ENCODE measurements at regions not wholly inside any gene's neighbourhood (a gene's known extent, or its start where the extent isn't known, plus 50 kb on each side); places are given as distances from the start of the nearest gene placed in this dataset.
A peak's percentile ranks its signal among the peaks of the same experiment; 100 is the strongest.

- Mint-ChIP-seq H3K36me3 (ENCODE audit: low read depth, unreplicated experiment) (no peaks in the 10 kb centered on the region), H3K4me3 (ENCODE audit: unreplicated experiment) (no peak overlapping the region), H3K27me3 (ENCODE audit: low read depth, unreplicated experiment) (no peaks in the 10 kb centered on the region), H3K9me3 (ENCODE audit: unreplicated experiment) (peaks cover 2% of the 10 kb centered on the region), H3K4me1 (ENCODE audit: low read depth, unreplicated experiment) (no peaks in the 10 kb centered on the region), H3K27ac (ENCODE audit: unreplicated experiment) (no peak overlapping the region)
- FAIRE-seq (no peak), DNase-seq (ENCODE audit: low read depth) (no peak)
- no peaks in the 10 kb centered on the region for H3K4me1 ChIP-seq (ENCODE audit: insufficient read depth, low read length)
- H3K9ac ChIP-seq (ENCODE audit: low read length) = no peak overlapping the region
- no peak overlapping the region for H3K4me3 ChIP-seq (ENCODE audit: insufficient read depth, low read depth, low read length)
- TF ChIP-seq EZH2 (IDR thresholded peaks at IDR 0.05; ENCODE audit: insufficient read depth, low read length) (no peak), CTCF (IDR thresholded peaks at IDR 0.05; ENCODE audit: insufficient read depth, low read depth, low read length) (no peak)
- no peaks in the 10 kb centered on the region for H3K27me3 ChIP-seq (ENCODE audit: insufficient read depth, low read length)
- H3K4me2 ChIP-seq (ENCODE audit: low read length) = no peak overlapping the region
- H3K9me3 ChIP-seq (ENCODE audit: insufficient read depth, low read depth, low read length) = no peaks in the 10 kb centered on the region
- H2AFZ ChIP-seq (ENCODE audit: low read depth, low read length) = peak overlapping the region; percentile 38
- no peaks in the 10 kb centered on the region for H3K36me3 ChIP-seq (ENCODE audit: insufficient read depth, low read length)
- no peaks in the 10 kb centered on the region for H4K20me1 ChIP-seq (ENCODE audit: insufficient read depth, low read length)
- no peaks in the 10 kb centered on the region for H3K79me2 ChIP-seq (ENCODE audit: insufficient read depth, low read length)
- H3K27ac ChIP-seq (ENCODE audit: low read depth, low read length) = no peak overlapping the region
Measured at GRCh38 chr4:126678618-126679017, 954.1 kb upstream of the INTU start.

GRCh38 chr4:126679303-126679702 is 953.5 kb upstream of the INTU start:
- no peaks in the 10 kb centered on the region for H3K27me3 ChIP-seq (ENCODE audit: insufficient read depth, low read length)
- H3K4me2 ChIP-seq (ENCODE audit: low read length) = no peak overlapping the region
- H3K9me3 ChIP-seq (ENCODE audit: insufficient read depth, low read depth, low read length) = no peaks in the 10 kb centered on the region
- H3K9ac ChIP-seq (ENCODE audit: low read length) = no peak overlapping the region
- TF ChIP-seq CTCF (IDR thresholded peaks at IDR 0.05; ENCODE audit: insufficient read depth, low read depth, low read length) (no peak), EZH2 (IDR thresholded peaks at IDR 0.05; ENCODE audit: insufficient read depth, low read length) (no peak)
- H3K36me3 Mint-ChIP-seq (ENCODE audit: low read depth, unreplicated experiment) = no peaks in the 10 kb centered on the region
- H3K9me3 Mint-ChIP-seq (ENCODE audit: unreplicated experiment) = no peaks in the 10 kb centered on the region
- H3K36me3 ChIP-seq (ENCODE audit: insufficient read depth, low read length) = no peaks in the 10 kb centered on the region
- no peak overlapping the region for H3K27ac Mint-ChIP-seq (ENCODE audit: unreplicated experiment)
- no peak overlapping the region for H3K4me3 ChIP-seq (ENCODE audit: insufficient read depth, low read depth, low read length)
- no peak overlapping the region for H2AFZ ChIP-seq (ENCODE audit: low read depth, low read length)
- H3K79me2 ChIP-seq (ENCODE audit: insufficient read depth, low read length) = no peaks in the 10 kb centered on the region
- no peak for FAIRE-seq
- H3K27ac ChIP-seq (ENCODE audit: low read depth, low read length) = no peak overlapping the region
- DNase-seq (ENCODE audit: low read depth) = no peak
- H3K4me1 ChIP-seq (ENCODE audit: insufficient read depth, low read length) = no peaks in the 10 kb centered on the region
- no peaks in the 10 kb centered on the region for H3K4me1 Mint-ChIP-seq (ENCODE audit: low read depth, unreplicated experiment)
- H3K4me3 Mint-ChIP-seq (ENCODE audit: unreplicated experiment) = no peak overlapping the region
- H4K20me1 ChIP-seq (ENCODE audit: insufficient read depth, low read length) = no peaks in the 10 kb centered on the region
- no peaks in the 10 kb centered on the region for H3K27me3 Mint-ChIP-seq (ENCODE audit: low read depth, unreplicated experiment)

GRCh38 chr4:126682250-126682649 is 950.5 kb upstream of the INTU start:
- no peak for FAIRE-seq
- no peak overlapping the region for H2AFZ ChIP-seq (ENCODE audit: low read depth, low read length)
- H4K20me1 ChIP-seq (ENCODE audit: insufficient read depth, low read length) = no peaks in the 10 kb centered on the region
- Mint-ChIP-seq H3K27ac (ENCODE audit: unreplicated experiment) (no peak overlapping the region), H3K27me3 (ENCODE audit: low read depth, unreplicated experiment) (no peaks in the 10 kb centered on the region), H3K36me3 (ENCODE audit: low read depth, unreplicated experiment) (no peaks in the 10 kb centered on the region), H3K4me3 (ENCODE audit: unreplicated experiment) (no peak overlapping the region), H3K9me3 (ENCODE audit: unreplicated experiment) (no peaks in the 10 kb centered on the region), H3K4me1 (ENCODE audit: low read depth, unreplicated experiment) (no peaks in the 10 kb centered on the region)
- no peak overlapping the region for H3K4me3 ChIP-seq (ENCODE audit: insufficient read depth, low read depth, low read length)
- no peak for DNase-seq (ENCODE audit: low read depth)
- no peaks in the 10 kb centered on the region for H3K27me3 ChIP-seq (ENCODE audit: insufficient read depth, low read length)
- no peak for TF ChIP-seq EZH2 (IDR thresholded peaks at IDR 0.05; ENCODE audit: insufficient read depth, low read length)
- TF ChIP-seq CTCF (IDR thresholded peaks at IDR 0.05; ENCODE audit: insufficient read depth, low read depth, low read length) = no peak
- no peaks in the 10 kb centered on the region for H3K36me3 ChIP-seq (ENCODE audit: insufficient read depth, low read length)
- no peak overlapping the region for H3K9ac ChIP-seq (ENCODE audit: low read length)
- no peak overlapping the region for H3K27ac ChIP-seq (ENCODE audit: low read depth, low read length)
- no peak overlapping the region for H3K4me2 ChIP-seq (ENCODE audit: low read length)
- no peaks in the 10 kb centered on the region for H3K79me2 ChIP-seq (ENCODE audit: insufficient read depth, low read length)
- no peaks in the 10 kb centered on the region for H3K9me3 ChIP-seq (ENCODE audit: insufficient read depth, low read depth, low read length)
- no peaks in the 10 kb centered on the region for H3K4me1 ChIP-seq (ENCODE audit: insufficient read depth, low read length)
